A549 (cell line): ENCODE measurements at regions not wholly inside any gene's neighbourhood (a gene's known extent, or its start where the extent isn't known, plus 50 kb on each side); places are given as distances from the start of the nearest gene placed in this dataset.

Experiments
- ATAC-seq, 2 experiments: fragments of 200-7000 bp in 1 of 2; fragments of >200 bp in 1 of 2; cut with Nextera tagmentation in 1 of 2; cut with Tn5 transposase in 1 of 2; 3 replicates each; pipeline versions ENCODE4 v1.8.0 to v1.9.1; 2018 to 2020; ENCODE audit warnings: mild to moderate bottlenecking in 1 of 2, moderate library complexity in 1 of 2
- CTCF ChIA-PET: fragments of 300-600 bp; sonication (Branson Sonifier 250); formaldehyde crosslinking; extraction: SDS; loops from one replicate; lab custom pipeline; 2021; ENCODE audit warnings: antibody characterized with exemption, inconsistent platforms; lab: Yijun Ruan, JAX
- POLR2A ChIA-PET: fragments of 350-600 bp; formaldehyde crosslinking; extraction: SDS; loops from one replicate; lab custom pipeline; 2021; ENCODE audit warnings: antibody characterized with exemption, inconsistent platforms; lab: Yijun Ruan, JAX
- DNase-seq, 2 experiments: peaks; one replicate each; pipeline versions ENCODE4 v3.0.0 to v3.0.0-alpha.2; 2011 to 2016; ENCODE audit warnings: low read depth in 1 of 2, low spot score in 1 of 2
- FAIRE-seq: peaks from 2 replicates; lab custom pipeline; 2011; peaks lifted over from hg19 to GRCh38; lab: Jason Lieb, UNC
- H3K27ac ChIP-seq, 2 experiments: fragments of >200 bp; sonication (Bioruptor Twin); formaldehyde crosslinking; 3 replicates each; pipeline ENCODE4 v1.5.1; 2016 to 2017
- H3K4me1 ChIP-seq: fragments of >200 bp; sonication (Bioruptor Twin); formaldehyde crosslinking; 3 replicates; pipeline ENCODE4 v1.6.1; 2016
- H3K4me2 ChIP-seq: fragments of >200 bp; sonication (Bioruptor Twin); formaldehyde crosslinking; 3 replicates; pipeline ENCODE4 v1.6.1; 2016
- H3K4me3 ChIP-seq: fragments of >200 bp; sonication (Bioruptor Twin); formaldehyde crosslinking; 3 replicates; pipeline ENCODE4 v1.5.1; 2016
- H3K9me3 ChIP-seq: fragments of >200 bp; sonication (Bioruptor Twin); formaldehyde crosslinking; 3 replicates; pipeline ENCODE4 v1.6.1; 2016
- ATOH8 ChIP-seq: fragments of 250-450 bp; sonication (Bioruptor Pico); IDR thresholded peaks from 2 replicates; pipeline ENCODE4 v1.5.0; 2020; ENCODE audit warnings: low read depth, mild to moderate bottlenecking, moderate library complexity
- BHLHE40 ChIP-seq: IDR thresholded peaks from 2 replicates; pipeline ENCODE4 v1.6.1; 2012; ENCODE audit warnings: low read depth, low read length, inconsistent platforms
- CBX2 ChIP-seq: fragments of 200-600 bp; sonication (generic); IDR thresholded peaks from 2 replicates; pipeline ENCODE4 v1.6.1; 2016; ENCODE audit warnings: low read depth, mild to moderate bottlenecking, borderline replicate concordance
- CBX8 ChIP-seq: fragments of 200-600 bp; sonication (generic); IDR thresholded peaks from 2 replicates; pipeline ENCODE4 v1.6.1; 2016
- CEBPB ChIP-seq, 2 experiments: fragments of >200 bp in 1 of 2; sonication (Bioruptor Twin) in 1 of 2; formaldehyde crosslinking in 1 of 2; IDR thresholded peaks; 2 replicates each; pipeline ENCODE4 v1.6.1; 2012 to 2016
- EHF ChIP-seq: fragments of 250-450 bp; sonication (Bioruptor Pico); IDR thresholded peaks from 2 replicates; pipeline ENCODE4 v1.5.0; 2020; ENCODE audit warnings: mild to moderate bottlenecking
- HMGXB4 ChIP-seq: fragments of 250-450 bp; sonication (Bioruptor Pico); IDR thresholded peaks from 2 replicates; pipeline ENCODE4 v1.5.0; 2021; ENCODE audit warnings: mild to moderate bottlenecking, moderate library complexity, borderline replicate concordance
- HOXB5 ChIP-seq: fragments of 250-450 bp; sonication (Bioruptor Pico); IDR thresholded peaks from 2 replicates; pipeline ENCODE4 v1.5.0; 2020; ENCODE audit warnings: mild to moderate bottlenecking, moderate library complexity
- MAFK ChIP-seq: fragments of 450-650 bp; IDR thresholded peaks from 2 replicates; pipeline ENCODE4 v1.6.1; 2014; ENCODE audit not compliant: partially characterized antibody
- MAZ ChIP-seq: fragments of 150-350 bp; IDR thresholded peaks from 2 replicates; pipeline ENCODE4 v1.6.1; 2014; ENCODE audit warnings: antibody characterized with exemption, low read depth, low read length, borderline replicate concordance
- NFE2L2 ChIP-seq: fragments of 150-350 bp; conservative IDR thresholded peaks from 2 replicates; pipeline ENCODE4 v1.6.1; 2014; ENCODE audit warnings: low read length
- PHF8 ChIP-seq: fragments of 200-600 bp; sonication (generic); IDR thresholded peaks from 2 replicates; pipeline ENCODE4 v1.6.1; 2016; ENCODE audit warnings: low read depth, mild to moderate bottlenecking, antibody characterized with exemption, moderate library complexity, borderline replicate concordance
- POLR2A ChIP-seq: IDR thresholded peaks from 2 replicates; pipeline ENCODE4 v1.6.1; 2012; ENCODE audit warnings: mild to moderate bottlenecking, low read length
- POLR2AphosphoS2 ChIP-seq: conservative IDR thresholded peaks from 2 replicates; pipeline ENCODE4 v1.6.1; 2012; ENCODE audit warnings: low read length, improper control_type of control experiment, inconsistent platforms
- RCOR1 ChIP-seq: fragments of 150-350 bp; IDR thresholded peaks from 2 replicates; pipeline ENCODE4 v1.6.1; 2014; ENCODE audit warnings: antibody characterized with exemption, low read length, low read depth
- REST ChIP-seq: fragments of 200-600 bp; sonication (generic); IDR thresholded peaks from 2 replicates; pipeline ENCODE4 v1.6.1; 2016; ENCODE audit warnings: antibody characterized with exemption, mild to moderate bottlenecking, moderate library complexity
- RNF2 ChIP-seq: fragments of 200-600 bp; sonication (generic); IDR thresholded peaks from 2 replicates; pipeline ENCODE4 v1.6.1; 2016; ENCODE audit warnings: low read depth, mild to moderate bottlenecking, antibody characterized with exemption, moderate library complexity, borderline replicate concordance
- TFCP2L1 ChIP-seq: fragments of 250-450 bp; sonication (Bioruptor Pico); IDR thresholded peaks from 2 replicates; pipeline ENCODE4 v1.5.0; 2021; ENCODE audit warnings: mild to moderate bottlenecking
- ZC3H11A ChIP-seq: fragments of 450-650 bp; IDR thresholded peaks from 2 replicates; pipeline ENCODE4 v1.6.1; 2014; ENCODE audit warnings: antibody characterized with exemption, mild to moderate bottlenecking
- ZNF302 ChIP-seq: fragments of 250-450 bp; sonication (Bioruptor Pico); IDR thresholded peaks from 2 replicates; pipeline ENCODE4 v1.9.0; 2021; ENCODE audit warnings: inconsistent platforms, mild to moderate bottlenecking, moderate library complexity
- WGBS: methylation state at CpG from one replicate; pipeline ENCODE4 v1.1.6; 2017; ENCODE audit errors: missing lambda C conversion rate; 5-methylcytosine and 5-hydroxymethylcytosine counted together

GRCh38 chr14:97946240-97946639 lies 1149.1 kb downstream of the VRK1 start:
- Histone ChIP-seq H3K4me3 (no peak overlapping the region), H3K4me1 (no peaks in the 10 kb centered on the region), H3K27ac (no peak overlapping the region), H3K4me2 (no peak overlapping the region), H3K9me3 (no peaks in the 10 kb centered on the region)
- ChIA-PET POLR2A (no interaction called here), CTCF (no interaction called here)
- no peak for DNase-seq
- TF ChIP-seq CBX8 (no peak), RNF2 (no peak), CEBPB (IDR thresholded peaks at IDR 0.05) (no peak), TFCP2L1 (no peak), BHLHE40 (no peak), RCOR1 (no peak), HMGXB4 (CRISPR knock-in tag) (no peak), HOXB5 (no peak), MAZ (no peak), POLR2A (no peak), NFE2L2 (no peak), POLR2AphosphoS2 (no peak), ZC3H11A (no peak)
- ATAC-seq = no peak
- 23% methylated on average over 2 of the region's 2 CpGs for WGBS
- FAIRE-seq = no peak

- H3K4me1 ChIP-seq = no peaks in the 10 kb centered on the region
- H3K9me3 ChIP-seq = no peaks in the 10 kb centered on the region
- no peak overlapping the region for H3K4me2 ChIP-seq
- H3K4me3 ChIP-seq = no peak overlapping the region
- TF ChIP-seq EHF = no peak
- no peak for TF ChIP-seq PHF8
- no peak for TF ChIP-seq HMGXB4 (CRISPR knock-in tag)
- TF ChIP-seq ATOH8 = no peak
- TF ChIP-seq MAFK = no peak
- no peak for TF ChIP-seq ZNF302
- no peak for TF ChIP-seq RCOR1
- no peak for TF ChIP-seq CBX2
- no peak for TF ChIP-seq REST
- no peak for DNase-seq
- no peak for ATAC-seq
- no peak for FAIRE-seq
- ChIA-PET CTCF (no interaction called here), POLR2A (no interaction called here)
- H3K27ac ChIP-seq = no peak overlapping the region
- WGBS = 14% methylated on average over 9 of the region's 9 CpGs
These were observed 1149.5 kb downstream of the VRK1 start for GRCh38 chr14:97946641-97947040.
